OCI-M2 (cell line): ENCODE measurements at regions not wholly inside any gene's neighbourhood (a gene's known extent, or its start where the extent isn't known, plus 50 kb on each side); places are given as distances from the start of the nearest gene placed in this dataset.

ENCODE experiments used
- DNase-seq: peaks from one replicate; lab custom pipeline; 2025; ENCODE audit not compliant: unreplicated experiment; lab: John Stamatoyannopoulos, UW

DNA sequence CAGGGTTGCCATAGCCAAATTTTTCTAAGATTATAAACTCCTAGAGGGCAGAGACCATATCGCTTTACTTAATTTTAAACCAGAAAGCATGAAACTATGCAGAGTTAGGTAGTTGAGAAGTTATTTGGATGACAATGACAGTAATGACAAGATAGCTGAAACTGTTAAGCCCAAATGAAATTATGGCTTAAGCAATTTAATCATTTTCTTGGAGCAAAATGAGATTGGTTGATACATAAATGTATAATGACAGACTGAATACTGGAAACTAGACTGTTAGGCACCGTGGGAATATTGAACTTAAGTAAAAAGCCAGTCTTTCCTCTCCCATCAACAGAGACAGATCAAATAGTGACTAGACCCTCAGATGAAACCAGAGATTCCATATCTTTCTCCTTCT, 670.3 kb upstream of the NRSN1 start:
- DNase-seq = no peak

DNA sequence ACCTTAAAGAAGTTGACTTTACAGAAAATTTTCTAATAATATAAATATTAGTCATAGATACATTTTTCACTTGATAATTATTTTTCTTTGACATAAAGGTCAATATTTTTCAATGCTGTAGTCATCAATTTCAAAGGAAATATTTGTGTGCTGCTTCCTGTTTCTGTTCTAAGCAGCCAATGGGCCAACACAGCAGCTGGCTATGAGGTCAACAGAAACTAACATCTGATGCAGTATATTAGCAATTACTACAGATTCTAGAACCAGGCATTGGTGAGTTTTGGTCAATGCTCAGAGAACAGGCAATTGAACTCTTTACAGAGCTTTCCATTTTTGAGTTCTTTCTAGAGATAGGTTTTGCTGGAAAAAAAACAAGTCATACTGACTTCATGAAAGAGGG, 669.6 kb upstream of the NRSN1 start:
- no peak for DNase-seq

DNA sequence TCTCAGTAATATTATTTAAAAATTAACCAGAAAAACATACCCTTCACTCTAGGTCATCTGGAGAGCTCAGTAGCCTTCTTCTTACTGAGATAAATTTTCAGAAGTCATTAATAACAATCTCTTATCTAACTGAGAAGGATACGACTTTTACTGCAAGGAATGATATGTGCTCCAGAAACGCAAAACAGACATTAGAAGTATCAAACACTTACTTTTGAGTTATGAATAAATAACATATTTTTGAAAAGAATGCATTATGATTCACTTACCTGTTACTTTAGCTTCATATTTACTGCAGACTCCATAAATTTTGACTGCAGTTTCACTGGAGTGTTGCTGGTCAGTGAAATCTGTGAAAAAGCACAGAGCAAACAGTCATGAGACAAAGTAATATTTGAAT, 668.7 kb upstream of the NRSN1 start:
- DNase-seq = no peak

DNA sequence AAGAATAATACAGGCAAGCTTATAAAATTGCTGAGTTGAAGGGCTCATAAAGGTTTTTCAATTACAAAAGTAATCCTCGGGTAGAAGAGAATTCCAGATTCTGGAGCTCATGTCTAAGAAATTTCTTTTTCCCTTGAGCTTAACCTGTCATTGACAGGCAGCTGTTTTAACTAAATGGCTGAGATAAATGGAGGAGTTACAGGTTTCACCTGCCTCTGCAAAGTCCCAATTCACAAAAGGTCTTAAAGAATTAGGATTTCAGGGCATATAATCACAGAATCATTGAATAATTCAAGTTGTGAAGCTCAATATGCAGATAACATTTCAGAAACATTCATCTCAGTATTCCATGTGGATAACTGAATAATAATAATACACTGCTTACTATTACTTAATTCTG, 660.1 kb upstream of the NRSN1 start:
- DNase-seq = no peak

DNA sequence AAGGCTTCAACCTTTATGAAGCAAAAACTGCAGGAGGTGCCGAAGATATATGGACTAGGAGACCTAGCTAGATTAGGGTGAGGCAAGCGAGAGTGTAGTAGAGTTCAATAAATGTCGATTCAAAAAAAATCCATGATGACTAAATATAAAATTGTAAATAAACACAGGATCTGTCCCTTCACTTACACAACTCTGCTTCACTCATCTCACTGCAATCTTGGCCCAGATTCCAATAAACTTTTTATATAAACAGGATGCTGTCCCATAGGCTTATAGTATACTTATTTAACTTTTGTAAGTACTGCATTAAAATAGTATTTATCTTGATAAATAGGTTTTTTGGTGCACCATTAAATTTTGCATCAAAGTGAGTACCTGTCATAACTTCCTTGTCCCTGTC, 648.4 kb upstream of the NRSN1 start:
- DNase-seq = no peak

DNA sequence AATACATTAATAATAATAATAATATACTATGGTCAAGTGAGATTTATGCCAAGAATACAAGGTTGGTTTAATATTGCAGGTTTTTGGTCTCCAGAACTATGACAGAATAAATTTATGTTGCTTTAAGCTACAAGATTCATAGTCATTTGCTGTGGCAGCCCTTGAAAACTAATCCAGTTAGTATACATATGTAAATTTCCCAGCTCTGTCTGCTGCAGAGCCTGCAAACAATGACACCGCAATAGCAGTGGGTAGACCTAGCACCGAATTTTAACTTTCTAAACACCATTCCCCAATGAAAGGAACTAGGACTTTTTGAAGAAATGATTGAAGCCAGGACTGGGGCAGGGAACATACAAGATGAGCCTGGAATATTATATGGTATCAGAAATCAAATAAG, 647.7 kb upstream of the NRSN1 start:
- DNase-seq = no peak

DNA sequence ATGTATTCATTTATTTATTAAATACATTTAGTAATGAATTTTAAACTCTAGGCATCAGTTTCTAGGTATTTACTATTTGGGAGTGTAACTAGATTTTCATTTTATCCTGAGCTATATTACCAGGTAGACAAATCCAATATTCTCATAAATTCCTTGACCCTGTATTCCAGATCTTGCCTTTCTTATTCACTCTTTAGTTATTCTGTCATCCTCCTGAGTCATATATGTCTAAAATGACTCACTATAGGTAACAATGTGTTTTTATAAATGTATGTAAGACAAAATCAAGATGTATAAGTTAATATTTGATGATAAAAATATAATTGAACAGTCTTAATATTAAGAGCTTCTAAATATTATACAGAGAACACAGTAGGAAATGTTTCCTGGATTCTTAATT, 642.1 kb upstream of the NRSN1 start:
- DNase-seq = no peak

DNA sequence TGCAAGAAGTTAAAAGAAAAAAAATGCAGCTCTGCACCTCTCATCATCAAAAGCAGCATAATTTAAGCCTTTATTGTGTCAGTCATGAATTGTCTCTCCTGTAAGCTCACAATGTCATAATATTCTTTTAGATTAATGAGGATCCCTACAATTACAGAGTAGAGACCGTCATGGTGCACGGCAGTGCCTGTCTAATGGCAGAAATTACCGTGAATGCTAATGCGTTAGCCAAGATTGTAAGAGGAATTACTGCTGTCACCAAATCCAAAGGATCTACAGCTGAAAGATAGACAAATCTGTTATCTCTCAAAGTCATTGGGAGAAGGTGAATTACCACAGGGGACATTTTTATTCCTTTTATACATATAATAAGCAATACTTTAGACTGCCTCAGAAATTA, 631.6 kb upstream of the NRSN1 start:
- DNase-seq = no peak

DNA sequence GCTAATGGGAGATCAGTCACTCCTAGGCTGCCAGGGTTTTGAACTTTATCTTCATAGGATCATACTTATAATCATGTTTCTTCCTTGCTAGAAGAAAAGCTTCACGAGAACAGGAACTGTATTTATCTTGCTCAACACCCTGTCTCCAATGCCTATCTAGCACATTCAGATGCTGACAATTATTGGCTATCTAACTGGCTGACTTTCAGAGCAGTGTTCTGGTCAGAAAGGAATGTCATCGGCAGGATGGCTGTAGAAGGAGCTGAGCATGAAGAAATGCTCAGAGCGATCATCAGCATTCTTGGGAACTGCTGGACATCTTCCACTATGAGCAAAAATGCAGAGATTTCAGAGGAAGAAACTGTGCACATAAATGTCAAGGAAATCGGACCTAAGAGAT, 628.0 kb upstream of the NRSN1 start:
- peak; percentile 92 for DNase-seq

DNA sequence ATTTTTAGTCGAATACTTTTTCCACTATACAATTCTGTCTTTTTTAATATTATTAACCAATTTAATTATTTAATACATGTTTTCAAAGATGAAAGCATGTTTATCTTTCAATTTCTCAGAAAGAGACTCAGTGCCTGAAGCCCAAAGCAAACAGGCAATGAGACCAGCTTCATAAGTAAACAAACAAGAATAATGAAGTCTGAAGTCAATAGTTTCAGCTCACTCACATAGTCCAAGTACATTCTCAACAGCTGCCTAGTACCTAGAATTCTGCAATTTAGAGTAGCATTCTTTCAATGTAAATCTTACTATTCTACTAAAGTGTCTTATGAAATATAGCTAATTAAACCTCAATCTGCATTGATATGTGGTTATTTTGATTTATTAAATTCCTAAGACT, 626.5 kb upstream of the NRSN1 start:
- DNase-seq = no peak

DNA sequence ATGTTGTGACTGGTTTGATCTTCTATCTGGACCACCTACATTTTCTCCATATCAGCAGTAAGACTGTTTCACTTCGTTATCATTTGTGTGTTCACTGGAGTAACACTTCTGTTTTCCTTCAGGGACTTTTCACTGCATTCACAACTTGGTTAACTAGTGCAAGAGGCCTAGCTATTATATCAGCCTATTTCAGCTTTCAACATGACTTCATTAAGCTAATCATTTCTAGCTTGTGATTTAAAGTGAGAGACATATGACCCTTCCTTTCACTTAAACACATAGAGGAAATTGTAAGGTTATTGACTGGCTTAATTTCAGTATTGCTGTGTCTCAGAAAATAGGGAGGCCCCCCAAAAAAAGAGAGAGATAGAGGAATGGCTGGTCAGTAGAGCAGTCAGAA, 622.8 kb upstream of the NRSN1 start:
- DNase-seq = no peak

DNA sequence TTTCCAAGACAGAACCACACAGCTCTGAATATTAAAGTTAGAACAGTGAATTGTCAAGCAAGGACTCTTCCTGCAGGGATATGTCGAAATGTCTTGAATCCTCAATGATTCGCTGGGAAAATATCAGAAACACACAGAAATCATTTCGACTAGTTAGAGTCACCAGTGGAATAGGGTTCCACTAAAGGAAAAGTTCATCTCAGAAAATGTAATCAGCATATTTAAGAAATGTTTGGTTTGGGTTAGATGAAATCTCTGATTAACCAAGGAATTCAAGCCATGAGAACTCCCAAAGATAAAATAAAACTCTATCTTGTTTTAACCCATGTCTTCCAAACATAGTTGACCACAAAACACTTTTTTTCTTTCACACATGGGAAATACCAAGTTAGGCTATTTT, 621.0 kb upstream of the NRSN1 start:
- DNase-seq = no peak

DNA sequence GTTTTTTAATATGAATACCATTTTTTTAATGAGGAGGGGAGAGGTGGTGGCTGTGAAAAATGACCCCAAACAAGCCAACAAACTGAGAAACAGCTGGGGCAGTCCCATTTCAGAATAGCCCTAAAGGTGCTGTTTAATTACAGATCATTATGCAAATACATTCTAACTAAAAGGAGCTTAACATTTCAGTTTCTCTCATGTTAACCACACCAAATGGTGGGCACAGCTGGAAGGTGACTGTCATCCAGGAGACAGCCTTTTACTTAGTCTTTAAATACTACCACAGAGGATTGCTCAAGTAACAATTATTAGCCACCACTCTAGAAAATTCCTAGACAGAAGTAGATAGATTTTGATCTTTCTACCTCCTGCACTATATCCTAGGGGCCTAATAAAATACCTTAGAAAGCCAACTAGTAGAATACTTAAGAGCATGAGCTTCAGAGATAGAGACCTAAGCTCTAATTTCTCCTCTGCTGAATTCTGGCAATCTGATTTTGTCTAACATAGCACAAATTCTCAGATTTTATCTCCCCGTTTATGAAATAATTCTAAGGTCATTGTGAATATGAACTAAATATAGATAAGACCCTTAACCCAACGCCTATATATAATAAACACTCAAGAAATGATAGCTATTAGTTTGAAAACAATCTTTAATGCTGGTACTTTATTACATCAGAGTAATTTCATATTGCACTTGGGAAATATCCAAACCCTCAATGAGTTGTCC, 615.1 kb upstream of the NRSN1 start:
- no peak for DNase-seq

DNA sequence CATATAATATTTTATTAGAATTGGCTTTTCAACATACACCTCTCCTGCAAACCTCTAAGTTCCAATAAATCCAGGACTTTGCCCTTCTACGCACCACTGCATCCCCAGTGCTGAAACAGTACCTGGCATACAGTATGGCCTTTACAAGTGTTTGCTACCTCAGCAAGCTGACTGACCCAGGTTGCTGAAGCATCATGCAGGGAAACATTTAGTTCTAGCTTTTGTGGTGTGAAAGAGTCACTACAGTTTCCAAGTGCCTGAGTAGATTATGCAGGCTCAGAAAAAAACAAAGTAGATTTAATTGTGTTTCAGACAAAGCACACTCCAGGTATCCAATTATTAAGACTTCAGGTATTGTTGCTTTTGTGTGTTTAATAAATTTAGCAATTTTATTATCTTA, 614.2 kb upstream of the NRSN1 start:
- no peak for DNase-seq

DNA sequence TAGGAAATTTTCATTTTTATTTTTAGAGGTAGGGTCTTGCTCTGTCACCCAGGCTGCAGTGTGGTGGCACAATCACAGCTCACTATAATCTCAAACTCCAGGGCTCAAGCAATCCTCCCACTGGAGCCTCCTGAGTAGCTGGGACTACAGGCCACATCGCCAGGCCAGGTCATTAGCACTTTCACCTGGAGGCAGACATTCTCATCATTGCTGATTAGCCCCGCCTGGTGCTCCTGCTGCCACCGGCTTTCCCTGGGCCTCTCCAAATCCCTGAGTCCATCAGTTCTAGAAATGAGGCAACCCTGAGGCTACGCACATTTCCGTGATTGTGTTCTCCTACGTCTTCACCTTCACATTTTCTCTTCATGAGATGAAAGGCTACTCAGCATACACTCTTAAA, 607.7 kb upstream of the NRSN1 start:
- no peak for DNase-seq

DNA sequence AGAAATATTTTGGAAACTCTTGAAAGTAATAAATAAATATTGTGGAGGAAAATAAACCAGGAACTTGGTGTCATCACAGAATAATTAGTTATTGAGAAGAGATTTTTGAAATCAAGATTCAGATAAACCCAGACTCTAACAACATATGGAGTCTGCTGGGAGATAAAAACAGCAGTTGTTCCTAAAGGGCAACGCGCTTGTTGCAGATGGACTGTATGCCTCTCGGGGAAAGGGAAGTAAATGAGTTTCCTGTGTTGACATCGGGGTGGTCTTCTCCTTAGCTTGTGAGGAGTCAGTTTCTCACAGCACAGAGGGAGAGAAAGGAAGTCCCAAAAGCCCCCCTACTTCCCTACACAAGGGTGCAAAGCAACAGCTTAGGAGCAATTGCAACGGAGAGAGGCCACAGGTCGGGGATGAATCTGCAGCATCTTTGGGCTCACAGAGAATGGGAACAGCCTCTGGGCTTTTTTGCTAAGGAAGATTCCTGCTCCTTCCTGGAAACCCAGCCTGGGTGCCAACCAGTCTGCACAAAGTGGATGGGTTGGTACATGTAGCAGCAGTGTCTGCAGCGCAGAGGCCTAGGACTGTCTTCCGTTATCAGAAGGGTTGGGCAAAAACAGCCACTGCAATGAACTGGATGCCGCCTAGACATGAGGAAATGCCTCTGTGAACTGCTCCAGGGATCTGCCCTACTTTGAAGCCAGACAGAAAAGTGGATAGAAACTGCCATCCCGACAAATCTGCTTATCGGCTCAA, 603.0 kb upstream of the NRSN1 start:
- DNase-seq = no peak

DNA sequence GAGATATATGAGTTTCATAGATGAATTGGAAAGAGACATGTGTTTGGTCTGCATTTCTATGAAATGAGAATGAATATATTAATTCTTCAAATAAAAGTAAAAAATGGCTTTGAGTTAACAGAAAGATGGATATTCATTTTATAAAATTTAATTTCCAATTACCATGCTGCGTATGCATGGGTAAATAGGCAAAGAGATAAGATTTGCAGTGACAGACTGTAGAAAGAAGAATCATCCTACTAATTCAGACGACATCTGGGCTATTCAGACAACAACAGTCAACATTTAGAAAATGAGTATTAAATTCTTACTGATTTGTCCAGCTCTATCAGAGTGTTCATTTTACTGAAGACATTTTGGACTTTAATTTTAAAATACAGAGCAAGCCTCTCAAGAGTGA, 602.2 kb upstream of the NRSN1 start:
- DNase-seq = no peak

DNA sequence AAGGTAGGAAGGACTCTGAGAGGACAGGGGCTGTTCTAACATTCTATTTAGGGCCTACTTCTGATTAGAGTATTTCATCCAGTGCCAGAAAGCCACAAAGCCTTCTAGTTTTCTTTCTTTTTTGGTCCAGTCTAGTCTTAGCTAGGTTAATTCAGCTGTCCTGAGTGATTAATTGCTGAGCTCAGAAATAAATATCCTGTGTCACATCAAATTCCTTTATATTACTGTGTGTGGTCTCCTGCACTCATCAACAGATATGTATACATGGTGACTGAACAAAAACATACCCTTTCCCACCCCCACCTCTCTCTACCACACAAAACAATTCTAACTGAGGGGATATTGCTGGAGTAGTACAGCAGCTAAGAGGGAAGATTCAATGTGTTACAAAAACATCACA, 601.5 kb upstream of the NRSN1 start:
- no peak for DNase-seq

DNA sequence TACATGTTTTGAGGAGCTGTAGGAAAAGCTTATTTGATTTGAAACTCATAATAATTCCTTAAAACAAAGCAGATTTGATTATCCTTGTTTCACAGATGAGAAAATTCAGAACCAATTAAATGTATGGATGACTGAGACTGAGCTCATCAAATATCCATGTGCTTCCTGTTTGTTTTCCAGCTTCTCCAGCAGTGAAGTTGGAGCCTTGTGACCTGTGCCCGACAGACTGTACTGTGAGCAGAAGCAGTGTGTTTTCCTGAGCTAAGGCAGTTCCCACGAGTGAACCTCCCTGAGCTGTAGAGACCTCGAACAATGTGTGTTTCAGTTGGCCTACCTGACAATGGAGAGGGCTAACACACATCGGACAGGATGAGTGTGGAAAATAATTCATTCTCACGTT, 599.5 kb upstream of the NRSN1 start:
- DNase-seq = no peak

DNA sequence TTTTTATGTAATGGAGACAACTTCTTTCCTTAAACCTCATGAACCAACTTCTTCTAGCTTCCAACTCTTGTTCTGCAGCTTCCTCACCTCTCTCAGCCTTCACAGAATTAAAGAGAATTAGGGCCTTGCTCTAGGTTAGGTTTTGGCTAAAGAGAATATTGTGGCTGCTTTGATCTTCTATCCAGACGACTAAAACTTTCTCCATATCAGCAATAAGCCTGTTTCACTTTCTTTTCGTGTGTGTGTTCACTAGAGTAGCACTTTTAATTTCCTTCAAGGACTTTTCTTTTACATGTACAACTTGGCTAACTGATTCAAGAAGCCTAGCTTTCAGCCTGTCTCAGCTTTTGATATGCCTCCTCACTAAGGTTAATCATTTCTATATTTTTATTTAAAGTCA, 596.1 kb upstream of the NRSN1 start:
- DNase-seq = no peak

DNA sequence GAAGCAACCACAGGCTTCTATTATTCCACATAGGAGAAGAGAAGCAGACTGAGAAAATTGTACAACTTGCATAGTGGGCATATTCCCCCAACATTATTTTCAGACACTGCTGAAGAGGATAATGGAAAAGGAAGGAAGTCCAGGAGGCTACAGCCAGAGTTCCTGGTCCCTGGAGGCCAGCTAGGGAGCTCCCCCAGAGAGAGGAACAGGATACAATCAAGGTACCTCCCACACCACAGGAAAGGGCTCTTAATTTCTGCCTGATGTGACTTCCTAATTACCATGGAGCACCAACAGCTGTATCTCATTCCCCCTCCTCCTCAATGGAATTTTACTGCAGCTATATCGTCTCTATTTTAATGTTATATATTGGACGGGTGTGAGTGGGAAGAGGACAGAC, 594.3 kb upstream of the NRSN1 start:
- no peak for DNase-seq

DNA sequence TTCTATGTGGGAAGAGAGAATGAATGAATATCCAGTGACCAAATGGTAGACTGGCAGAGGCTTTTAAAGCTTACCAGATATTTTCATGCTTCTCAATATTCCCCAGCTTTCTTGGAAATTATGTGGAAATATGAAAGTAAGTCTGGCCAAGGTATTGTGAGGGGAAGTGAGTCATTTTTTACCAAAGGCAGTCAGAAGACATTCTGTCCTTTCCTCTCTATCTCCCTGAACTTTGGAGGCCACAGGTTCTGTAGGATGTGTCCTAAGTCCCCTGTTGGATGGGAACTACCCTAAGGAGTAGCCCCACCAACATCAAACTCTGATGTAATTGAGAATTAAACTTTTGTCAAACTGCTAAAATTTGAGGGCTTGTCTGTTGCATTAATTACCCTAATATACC, 593.8 kb upstream of the NRSN1 start:
- no peak for DNase-seq

DNA sequence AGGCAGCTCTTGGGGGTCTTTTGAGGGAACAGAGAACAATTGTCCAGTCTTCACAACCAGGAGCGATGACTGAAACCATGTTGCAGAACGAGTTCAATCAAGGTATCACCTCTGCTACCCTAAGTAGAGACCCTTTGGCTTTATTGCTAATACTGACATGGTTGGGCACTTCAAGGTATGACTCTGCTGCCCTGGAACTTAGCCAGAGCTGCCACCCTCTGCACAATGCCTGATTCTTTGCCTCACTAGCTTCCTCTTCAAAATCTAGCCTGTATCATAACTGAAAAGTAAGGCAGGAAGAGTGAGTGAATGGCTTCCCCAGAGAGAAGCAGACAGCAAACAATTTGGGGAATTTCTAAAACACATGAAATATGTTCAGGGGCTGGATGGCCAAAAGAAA, 592.7 kb upstream of the NRSN1 start:
- DNase-seq = no peak
